ENCODE measurements at regions not wholly inside any gene's neighbourhood (a gene's known extent, or its start where the extent isn't known, plus 50 kb on each side); places are given as distances from the start of the nearest gene placed in this dataset.

- Histone ChIP-seq H3K27ac (no peak overlapping the region), H3K27me3 (no peaks in the 10 kb centered on the region), H3K36me3 (no peaks in the 10 kb centered on the region), H3K9me3 (no peaks in the 10 kb centered on the region), H3K4me3 (no peak overlapping the region), H3K4me1 (no peaks in the 10 kb centered on the region)
- no peak for ATAC-seq
- intact Hi-C loops (cut with DNase I) = no loop called here
- DNase-seq = no peak
- no peak for TF ChIP-seq CTCF (IDR thresholded peaks at IDR 0.05)
Measured at GRCh38 chr14:76695263-76695920, 65.9 kb upstream of the VASH1 start.

- H3K27ac ChIP-seq = no peak overlapping the region
- no peak for TF ChIP-seq CTCF (IDR thresholded peaks at IDR 0.05)
- ATAC-seq (no peak), DNase-seq (no peak)
- no peaks in the 10 kb centered on the region for H3K9me3 ChIP-seq
- intact Hi-C loops (cut with DNase I) = no loop called here
- H3K27me3 ChIP-seq = no peaks in the 10 kb centered on the region
- no peaks in the 10 kb centered on the region for H3K4me1 ChIP-seq
- no peak overlapping the region for H3K4me3 ChIP-seq
- no peaks in the 10 kb centered on the region for H3K36me3 ChIP-seq
Measured at GRCh38 chr14:76696361-76696760, 64.9 kb upstream of the VASH1 start.

GRCh38 chr14:76696791-76697190, 64.5 kb upstream of the VASH1 start:
- ATAC-seq = no peak
- H3K27me3 ChIP-seq = no peaks in the 10 kb centered on the region
- H3K4me3 ChIP-seq = no peak overlapping the region
- H3K36me3 ChIP-seq = no peaks in the 10 kb centered on the region
- TF ChIP-seq CTCF (IDR thresholded peaks at IDR 0.05) = no peak
- intact Hi-C loops (cut with DNase I) = no loop called here
- no peak for DNase-seq
- H3K4me1 ChIP-seq = no peaks in the 10 kb centered on the region
- H3K27ac ChIP-seq = no peak overlapping the region
- no peaks in the 10 kb centered on the region for H3K9me3 ChIP-seq

- DNase-seq (no peak), ATAC-seq (no peak)
- Histone ChIP-seq H3K4me1 (no peaks in the 10 kb centered on the region), H3K27ac (no peak overlapping the region), H3K36me3 (no peaks in the 10 kb centered on the region), H3K27me3 (no peaks in the 10 kb centered on the region), H3K4me3 (no peak overlapping the region), H3K9me3 (no peaks in the 10 kb centered on the region)
- TF ChIP-seq CTCF (IDR thresholded peaks at IDR 0.05) = no peak
- intact Hi-C loops (cut with DNase I) = no loop called here
Measured at GRCh38 chr14:76697246-76697905, 63.9 kb upstream of the VASH1 start.

- no peak overlapping the region for H3K4me3 ChIP-seq
- intact Hi-C loops (cut with DNase I) = no loop called here
- no peak overlapping the region for H3K27ac ChIP-seq
- no peak for TF ChIP-seq CTCF (IDR thresholded peaks at IDR 0.05)
- no peaks in the 10 kb centered on the region for H3K4me1 ChIP-seq
- ATAC-seq (no peak), DNase-seq (no peak)
- no peaks in the 10 kb centered on the region for H3K36me3 ChIP-seq
- no peaks in the 10 kb centered on the region for H3K9me3 ChIP-seq
- no peaks in the 10 kb centered on the region for H3K27me3 ChIP-seq
Measured at GRCh38 chr14:76698191-76698590, 63.1 kb upstream of the VASH1 start.

Data from left lung (tissue), 4 donors.